Vagina (tissue), 2 donors: ENCODE measurements at regions not wholly inside any gene's neighbourhood (a gene's known extent, or its start where the extent isn't known, plus 50 kb on each side); places are given as distances from the start of the nearest gene placed in this dataset.
"Not testable (repeated sequence)": the region's sequence is repeated elsewhere in the genome, so short reads cannot be mapped to it uniquely, and the experiment has no call there.

ENCODE experiments used
- DNase-seq, 2 donors: peaks; one replicate each; pipeline ENCODE4 v3.0.0-alpha.2; 2017; ENCODE audit errors: extremely low spot score in 2 of 2
- H3K27ac ChIP-seq: fragments of 200-600 bp; sonication (generic); one replicate; pipeline ENCODE4 v1.5.1; 2019
- H3K27me3 ChIP-seq: fragments of 200-600 bp; sonication (generic); one replicate; pipeline ENCODE4 v1.5.1; 2019
- H3K36me3 ChIP-seq, 2 donors: fragments of 200-600 bp; sonication (generic); one replicate each; pipeline ENCODE4 v1.5.1; 2017 to 2019
- H3K4me1 ChIP-seq: fragments of 200-600 bp; sonication (generic); one replicate; pipeline ENCODE4 v1.5.1; 2019
- H3K4me3 ChIP-seq, 2 donors: fragments of 200-600 bp; sonication (generic); 1 replicate in 1 of 2; 2 replicates in 1 of 2; pipeline ENCODE4 v1.5.1; 2016 to 2019
- H3K9me3 ChIP-seq: fragments of 200-600 bp; sonication (generic); one replicate; pipeline ENCODE4 v1.5.1; 2019
- CTCF ChIP-seq, 3 experiments: fragments of 450-650 bp in 2 of 3; fragments of 200-600 bp in 1 of 3; sonication (generic) in 1 of 3; IDR thresholded peaks; one replicate each; pipeline ENCODE4 v1.5.1; 2017 to 2019; ENCODE audit warnings: antibody characterized with exemption in 3 of 3, mild to moderate bottlenecking in 2 of 3, moderate library complexity in 2 of 3
- POLR2A ChIP-seq, 2 donors: fragments of 450-650 bp; IDR thresholded peaks; one replicate each; pipeline ENCODE4 v1.6.1; 2017; ENCODE audit warnings: antibody characterized with exemption in 2 of 2, mild to moderate bottlenecking in 2 of 2, moderate library complexity in 2 of 2
- POLR2AphosphoS5 ChIP-seq, 2 donors: sonication (generic); formaldehyde crosslinking; IDR thresholded peaks; one replicate each; pipeline ENCODE4 v1.9.0; 2017; ENCODE audit warnings: antibody characterized with exemption in 2 of 2, mild to moderate bottlenecking in 2 of 2, low read depth in 1 of 2; ENCODE audit not compliant: insufficient read depth in 1 of 2
- intact Hi-C: fragments of 100-400 bp; cut with DNase I; formaldehyde crosslinking; loops from one replicate; pipeline ENCODE4 v1.15.1; 2023

DNA sequence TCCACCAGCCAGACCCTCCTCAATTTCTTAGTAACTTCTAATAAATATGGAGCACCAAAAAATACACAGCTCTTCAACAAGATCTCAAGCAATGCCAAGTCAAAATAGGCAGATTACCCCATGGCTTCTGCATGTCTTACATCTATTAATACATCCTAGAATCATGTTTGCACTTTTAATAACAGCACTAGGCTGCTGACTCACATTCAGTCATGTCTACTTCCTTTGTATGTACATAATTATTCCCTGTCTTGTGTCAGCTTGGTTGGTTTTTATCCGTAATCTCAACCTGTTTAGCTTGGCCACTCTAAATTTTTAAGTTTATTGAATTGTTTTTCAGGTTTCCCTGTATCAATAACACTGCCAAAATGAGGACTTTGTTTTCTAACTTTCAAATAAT lies 420.1 kb upstream of the ACVR2A start:
- Histone ChIP-seq H3K27ac (no peak overlapping the region), H3K9me3 (no peaks in the 10 kb centered on the region), H3K4me3 (no peak overlapping the region), H3K36me3 (no peaks in the 10 kb centered on the region), H3K4me1 (no peaks in the 10 kb centered on the region), H3K27me3 (no peaks in the 10 kb centered on the region)
- TF ChIP-seq POLR2AphosphoS5 (IDR thresholded peaks at IDR 0.05; ENCODE audit: insufficient read depth in 1 of 2, low read depth in 1 of 2): no peak
- no peak for TF ChIP-seq POLR2A (IDR thresholded peaks at IDR 0.05)
- TF ChIP-seq CTCF (IDR thresholded peaks at IDR 0.05): no peak
- intact Hi-C loops: no loop called here
- DNase-seq: no peak

DNA sequence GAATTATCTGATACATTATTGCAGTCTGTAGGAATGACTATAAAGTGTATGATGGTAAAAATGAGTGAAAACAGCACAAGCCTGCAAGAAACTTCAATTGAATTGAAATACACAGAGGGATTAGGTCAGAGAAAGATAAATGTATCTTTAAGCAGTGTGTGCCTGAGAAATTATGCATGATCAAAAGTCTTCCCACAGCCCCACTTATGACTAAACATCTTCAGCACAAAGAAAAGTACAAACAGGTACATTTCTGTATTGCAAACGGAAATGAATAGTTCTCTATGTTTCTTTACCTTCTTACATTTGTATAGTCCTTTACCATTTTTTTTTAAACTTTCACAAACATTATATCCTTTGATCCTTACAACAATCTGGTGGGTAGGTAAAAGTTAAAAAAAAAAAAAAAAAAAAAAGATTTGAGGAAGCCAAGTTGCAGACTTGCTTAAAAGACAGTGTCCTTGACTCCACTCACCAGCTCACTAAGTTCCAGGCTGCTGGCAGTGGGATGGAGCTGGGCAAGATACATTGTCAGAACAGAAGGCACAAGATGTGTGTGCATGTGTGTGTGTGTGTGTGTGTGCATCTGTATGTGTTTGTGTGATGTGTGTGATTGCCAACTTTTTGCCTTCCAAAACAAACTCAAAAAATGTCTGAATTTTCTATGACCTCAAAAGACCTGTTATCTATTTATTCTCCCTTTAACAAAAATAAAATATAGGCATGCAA lies 423.7 kb upstream of the ACVR2A start:
- no peaks in the 10 kb centered on the region for H3K27me3 ChIP-seq
- no peaks in the 10 kb centered on the region for H3K36me3 ChIP-seq
- intact Hi-C loops: no loop called here
- no peak for TF ChIP-seq POLR2AphosphoS5 (IDR thresholded peaks at IDR 0.05; ENCODE audit: insufficient read depth in 1 of 2, low read depth in 1 of 2)
- TF ChIP-seq CTCF (IDR thresholded peaks at IDR 0.05): no peak
- no peak for TF ChIP-seq POLR2A (IDR thresholded peaks at IDR 0.05)
- no peak for DNase-seq
- H3K27ac ChIP-seq: no peak overlapping the region
- no peaks in the 10 kb centered on the region for H3K9me3 ChIP-seq
- no peak overlapping the region for H3K4me3 ChIP-seq
- H3K4me1 ChIP-seq: no peaks in the 10 kb centered on the region

DNA sequence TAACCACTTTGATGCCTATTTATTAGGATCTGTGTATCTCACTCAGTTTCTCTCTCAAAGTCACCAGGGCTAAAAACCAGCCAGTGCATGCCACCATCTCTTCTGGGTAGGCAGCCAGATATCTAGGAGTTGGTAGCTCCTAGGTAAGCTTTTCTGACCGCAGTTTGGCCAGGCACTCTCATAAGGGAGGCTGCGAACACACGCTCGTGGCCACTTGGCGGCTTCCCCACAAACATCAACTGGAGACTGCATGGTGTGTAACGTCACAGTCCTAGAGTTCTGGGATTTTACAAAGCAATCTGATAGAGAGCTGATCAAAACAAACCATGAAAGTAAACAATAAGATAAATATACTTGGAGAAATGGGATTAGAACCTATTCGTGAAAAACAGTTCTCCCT lies 424.3 kb upstream of the ACVR2A start:
- TF ChIP-seq POLR2AphosphoS5 (IDR thresholded peaks at IDR 0.05; ENCODE audit: insufficient read depth in 1 of 2, low read depth in 1 of 2) (no peak), POLR2A (IDR thresholded peaks at IDR 0.05) (no peak), CTCF (IDR thresholded peaks at IDR 0.05) (no peak)
- no peaks in the 10 kb centered on the region for H3K4me1 ChIP-seq
- intact Hi-C loops: no loop called here
- no peaks in the 10 kb centered on the region for H3K9me3 ChIP-seq
- H3K36me3 ChIP-seq: no peaks in the 10 kb centered on the region
- H3K27ac ChIP-seq: no peak overlapping the region
- H3K27me3 ChIP-seq: no peaks in the 10 kb centered on the region
- no peak for DNase-seq
- H3K4me3 ChIP-seq: no peak overlapping the region

GRCh38 chr2:147416099-147416498 lies 428.7 kb upstream of the ACVR2A start:
- no peaks in the 10 kb centered on the region for H3K27me3 ChIP-seq
- TF ChIP-seq POLR2A (IDR thresholded peaks at IDR 0.05) (no peak), CTCF (IDR thresholded peaks at IDR 0.05) (no peak), POLR2AphosphoS5 (IDR thresholded peaks at IDR 0.05; ENCODE audit: insufficient read depth in 1 of 2, low read depth in 1 of 2) (no peak)
- intact Hi-C loops: no loop called here
- DNase-seq: no peak
- no peak overlapping the region for H3K27ac ChIP-seq
- no peaks in the 10 kb centered on the region for H3K4me1 ChIP-seq
- no peaks in the 10 kb centered on the region for H3K36me3 ChIP-seq
- no peaks in the 10 kb centered on the region for H3K9me3 ChIP-seq
- H3K4me3 ChIP-seq: no peak overlapping the region

GRCh38 chr2:147414656-147415055 lies 430.2 kb upstream of the ACVR2A start:
- H3K4me1 ChIP-seq, intact Hi-C loops, H3K27me3 ChIP-seq, H3K9me3 ChIP-seq, H3K27ac ChIP-seq, H3K36me3 ChIP-seq, DNase-seq, H3K4me3 ChIP-seq: not testable (repeated sequence)
